Uterus (tissue), 3 donors: ENCODE measurements at regions not wholly inside any gene's neighbourhood (a gene's known extent, or its start where the extent isn't known, plus 50 kb on each side); places are given as distances from the start of the nearest gene placed in this dataset.

Experiments
- DNase-seq, 2 donors: peaks; one replicate each; pipeline ENCODE4 v3.0.0-alpha.2; 2019 to 2020
- H3K27ac ChIP-seq, 2 donors: fragments of 200-600 bp; sonication (generic); 1 replicate in 1 of 2; 2 replicates in 1 of 2; pipeline ENCODE4 v1.5.1; 2016 to 2018
- H3K27me3 ChIP-seq, 2 donors: fragments of 200-600 bp; sonication (generic); one replicate each; pipeline ENCODE4 v1.5.1; 2018 to 2019; ENCODE audit warnings: control low read depth in 1 of 2
- H3K36me3 ChIP-seq, 2 donors: fragments of 200-600 bp; sonication (generic); one replicate each; pipeline ENCODE4 v1.5.1; 2019; ENCODE audit warnings: control low read depth in 1 of 2
- H3K4me1 ChIP-seq, 2 donors: fragments of 200-600 bp; sonication (generic); one replicate each; pipeline ENCODE4 v1.5.1; 2018 to 2019; ENCODE audit warnings: control low read depth in 1 of 2
- H3K4me3 ChIP-seq, 2 donors: fragments of 200-600 bp; sonication (generic); 1 replicate in 1 of 2; 2 replicates in 1 of 2; pipeline ENCODE4 v1.5.1; 2018 to 2019; ENCODE audit warnings: mild to moderate bottlenecking in 1 of 2
- H3K9me3 ChIP-seq, 2 donors: fragments of 200-600 bp; sonication (generic); one replicate each; pipeline ENCODE4 v1.5.1; 2019; ENCODE audit warnings: control low read depth in 1 of 2
- POLR2A ChIP-seq, 2 donors: fragments of 450-650 bp; IDR thresholded peaks; one replicate each; pipeline ENCODE4 v1.6.1; 2016; ENCODE audit warnings: antibody characterized with exemption in 2 of 2, mild to moderate bottlenecking in 1 of 2, moderate library complexity in 1 of 2
- intact Hi-C: fragments of 100-400 bp; cut with DNase I; formaldehyde crosslinking; loops from one replicate; pipeline ENCODE4 v1.15.1; 2023; ENCODE audit warnings: low total_unique reads
- TF ChIP-seq, protein P1 (sequence below), 4 experiments: fragments of 200-600 bp in 2 of 4; fragments of 450-650 bp in 2 of 4; sonication (generic) in 2 of 4; IDR thresholded peaks; one replicate each; pipeline ENCODE4 v1.5.1; 2016 to 2019; ENCODE audit warnings: antibody characterized with exemption in 4 of 4, mild to moderate bottlenecking in 2 of 4, moderate library complexity in 1 of 4
- donor health status: DM: yes; HTN: yes; CAD: no.

DNA sequence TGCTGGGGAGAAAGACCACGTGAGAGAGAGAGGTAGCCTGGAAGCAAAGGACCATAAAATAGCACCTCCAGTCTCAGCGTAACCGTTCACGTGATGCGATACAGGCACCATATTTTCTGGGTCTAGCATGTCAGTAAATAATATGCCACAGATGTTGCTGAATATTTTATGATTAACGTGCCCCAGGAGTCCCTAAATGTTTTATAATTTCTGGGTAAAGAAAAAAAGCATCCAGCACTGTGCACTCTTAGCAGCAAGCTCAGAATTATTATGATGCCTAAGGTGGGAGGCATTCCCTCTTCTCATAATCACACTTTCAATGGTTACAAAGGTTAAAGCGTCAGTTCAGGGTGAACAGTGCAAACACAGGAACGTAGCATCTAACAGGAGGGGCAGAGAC lies 121.8 kb downstream of the CAVIN4 start:
- no peak for DNase-seq
- no peaks in the 10 kb centered on the region for H3K9me3 ChIP-seq
- intact Hi-C loops = no loop called here
- H3K27me3 ChIP-seq = no peaks in the 10 kb centered on the region
- no peaks in the 10 kb centered on the region for H3K36me3 ChIP-seq
- no peaks in the 10 kb centered on the region for H3K4me1 ChIP-seq
- H3K27ac ChIP-seq = no peak overlapping the region
- H3K4me3 ChIP-seq = no peak overlapping the region
- TF ChIP-seq POLR2A (IDR thresholded peaks at IDR 0.05) = no peak
- TF ChIP-seq, protein P1, sequence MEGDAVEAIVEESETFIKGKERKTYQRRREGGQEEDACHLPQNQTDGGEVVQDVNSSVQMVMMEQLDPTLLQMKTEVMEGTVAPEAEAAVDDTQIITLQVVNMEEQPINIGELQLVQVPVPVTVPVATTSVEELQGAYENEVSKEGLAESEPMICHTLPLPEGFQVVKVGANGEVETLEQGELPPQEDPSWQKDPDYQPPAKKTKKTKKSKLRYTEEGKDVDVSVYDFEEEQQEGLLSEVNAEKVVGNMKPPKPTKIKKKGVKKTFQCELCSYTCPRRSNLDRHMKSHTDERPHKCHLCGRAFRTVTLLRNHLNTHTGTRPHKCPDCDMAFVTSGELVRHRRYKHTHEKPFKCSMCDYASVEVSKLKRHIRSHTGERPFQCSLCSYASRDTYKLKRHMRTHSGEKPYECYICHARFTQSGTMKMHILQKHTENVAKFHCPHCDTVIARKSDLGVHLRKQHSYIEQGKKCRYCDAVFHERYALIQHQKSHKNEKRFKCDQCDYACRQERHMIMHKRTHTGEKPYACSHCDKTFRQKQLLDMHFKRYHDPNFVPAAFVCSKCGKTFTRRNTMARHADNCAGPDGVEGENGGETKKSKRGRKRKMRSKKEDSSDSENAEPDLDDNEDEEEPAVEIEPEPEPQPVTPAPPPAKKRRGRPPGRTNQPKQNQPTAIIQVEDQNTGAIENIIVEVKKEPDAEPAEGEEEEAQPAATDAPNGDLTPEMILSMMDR (IDR thresholded peaks at IDR 0.05) = no peak

DNA sequence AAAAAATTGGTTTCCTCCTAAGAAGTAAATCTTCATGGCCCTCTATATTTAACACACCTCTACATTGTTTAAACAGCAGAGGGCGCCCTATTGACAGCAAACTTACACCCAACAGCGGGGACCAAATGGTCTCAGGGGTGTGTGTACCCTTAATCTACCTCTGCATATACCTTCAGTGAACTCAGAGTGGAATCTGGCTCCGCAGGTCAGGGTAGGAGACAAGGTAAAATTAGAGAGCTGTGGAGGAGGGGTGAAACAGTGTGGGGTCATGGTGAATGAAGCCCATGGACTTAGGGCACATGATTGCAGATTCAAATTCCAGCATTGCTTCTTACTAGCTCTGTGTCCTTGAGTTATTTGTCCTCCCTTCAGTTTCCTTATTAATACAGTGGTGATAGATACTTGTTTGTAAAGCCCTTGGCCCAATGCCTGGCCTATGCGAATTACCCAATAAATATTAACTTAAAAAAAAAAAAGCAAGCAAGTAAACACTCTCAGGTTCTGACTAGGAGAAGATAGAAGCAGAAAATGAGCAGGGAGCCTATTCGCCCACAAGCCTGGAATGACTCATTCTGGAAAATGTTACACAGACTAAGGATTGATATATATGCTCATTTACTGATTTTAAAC lies 122.9 kb downstream of the CAVIN4 start:
- no peaks in the 10 kb centered on the region for H3K36me3 ChIP-seq
- intact Hi-C loops = no loop called here
- no peak overlapping the region for H3K4me3 ChIP-seq
- H3K4me1 ChIP-seq = no peaks in the 10 kb centered on the region
- no peaks in the 10 kb centered on the region for H3K27me3 ChIP-seq
- no peak for TF ChIP-seq POLR2A (IDR thresholded peaks at IDR 0.05)
- TF ChIP-seq, protein P1 (IDR thresholded peaks at IDR 0.05) = no peak
- no peaks in the 10 kb centered on the region for H3K9me3 ChIP-seq
- DNase-seq = no peak
- no peak overlapping the region for H3K27ac ChIP-seq

DNA sequence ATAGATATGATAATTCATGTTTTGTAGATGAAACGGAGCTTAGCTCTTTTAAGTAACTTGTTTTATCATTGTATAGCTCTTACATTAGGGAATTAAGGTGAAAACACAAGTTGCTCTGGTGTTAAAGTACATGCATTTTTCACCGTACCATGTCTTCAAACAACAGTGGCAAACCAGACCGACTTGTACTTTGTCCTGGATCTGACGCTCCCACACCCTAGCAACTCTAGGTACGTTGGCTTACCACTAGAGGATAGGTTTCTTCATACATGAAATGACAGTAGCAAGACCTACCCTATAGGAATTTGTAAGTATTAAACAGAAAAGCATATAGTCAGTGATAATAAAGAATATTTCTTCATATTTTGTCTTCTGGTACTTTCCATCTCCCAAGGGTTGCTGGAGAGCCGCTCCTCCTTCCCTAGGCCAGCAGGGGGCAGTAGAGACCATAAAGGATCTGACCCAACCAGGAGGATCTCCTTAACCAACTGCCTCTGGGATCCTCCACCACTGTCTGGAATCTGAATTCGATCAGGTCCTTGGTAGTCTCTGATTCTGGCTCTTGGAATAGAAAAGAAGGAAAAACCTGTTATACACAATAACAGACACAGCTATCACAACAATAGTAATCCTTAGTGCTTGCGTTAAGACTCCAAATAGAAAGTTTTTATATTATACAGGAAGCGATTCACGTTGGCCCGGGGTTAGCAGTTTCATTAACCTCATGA lies 136.7 kb downstream of the CAVIN4 start:
- H3K36me3 ChIP-seq = no peaks in the 10 kb centered on the region
- no peak for DNase-seq
- no peak overlapping the region for H3K4me3 ChIP-seq
- no peaks in the 10 kb centered on the region for H3K4me1 ChIP-seq
- H3K27me3 ChIP-seq = no peaks in the 10 kb centered on the region
- H3K27ac ChIP-seq = no peak overlapping the region
- TF ChIP-seq, protein P1 (IDR thresholded peaks at IDR 0.05) = peak; percentile 16 to 63 (median 38)
- TF ChIP-seq POLR2A (IDR thresholded peaks at IDR 0.05) = no peak
- intact Hi-C loops = no loop called here
- H3K9me3 ChIP-seq = no peaks in the 10 kb centered on the region

DNA sequence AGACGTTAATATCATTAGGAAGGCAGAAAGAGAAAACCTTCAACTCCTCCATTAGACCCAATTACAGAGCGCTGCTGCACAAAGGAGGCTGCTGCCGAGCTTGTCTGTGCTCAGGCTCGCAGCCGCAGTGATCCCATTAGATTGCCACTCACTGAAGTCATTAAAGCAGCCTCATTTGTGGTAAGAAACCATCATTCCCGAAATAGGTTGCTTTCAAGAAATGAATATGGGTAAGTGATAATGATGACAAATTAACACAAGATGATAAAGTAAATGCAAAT lies 137.2 kb downstream of the CAVIN4 start:
- Histone ChIP-seq H3K27me3 (no peaks in the 10 kb centered on the region), H3K4me1 (no peaks in the 10 kb centered on the region), H3K9me3 (no peaks in the 10 kb centered on the region), H3K36me3 (no peaks in the 10 kb centered on the region), H3K27ac (no peak overlapping the region), H3K4me3 (no peak overlapping the region)
- intact Hi-C loops = no loop called here
- TF ChIP-seq, protein P1 (IDR thresholded peaks at IDR 0.05) = no peak
- no peak for TF ChIP-seq POLR2A (IDR thresholded peaks at IDR 0.05)
- DNase-seq = no peak

DNA sequence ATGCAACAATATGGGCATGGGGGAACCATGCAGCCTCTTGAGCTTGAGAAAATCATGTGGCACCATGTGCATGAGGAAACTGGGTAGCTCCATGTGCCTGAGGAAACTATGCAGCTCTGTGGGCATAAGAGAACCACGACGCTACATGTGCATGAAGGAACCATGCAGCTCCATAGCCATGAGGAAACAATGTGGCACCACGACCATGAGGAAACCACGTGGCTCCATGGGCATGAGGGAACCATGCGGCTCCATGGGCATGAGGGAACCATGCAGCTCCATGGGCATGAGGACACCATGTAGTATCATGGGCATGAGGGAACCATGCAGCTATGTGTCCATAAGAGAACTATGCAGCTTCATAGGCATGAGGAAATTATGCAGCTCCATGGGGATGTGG lies 140.8 kb downstream of the CAVIN4 start:
- intact Hi-C loops = no loop called here
- DNase-seq = no peak

More for the DNA sequence above, 140.8 kb downstream of the CAVIN4 start:
- Histone ChIP-seq H3K4me3 (no peak overlapping the region), H3K27ac (no peak overlapping the region), H3K36me3 (no peaks in the 10 kb centered on the region), H3K9me3 (no peaks in the 10 kb centered on the region), H3K27me3 (no peaks in the 10 kb centered on the region), H3K4me1 (no peaks in the 10 kb centered on the region)
- TF ChIP-seq, protein P1 (IDR thresholded peaks at IDR 0.05) = no peak
- no peak for TF ChIP-seq POLR2A (IDR thresholded peaks at IDR 0.05)
